Tibial nerve (tissue), 4 donors: ENCODE measurements at regions not wholly inside any gene's neighbourhood (a gene's known extent, or its start where the extent isn't known, plus 50 kb on each side); places are given as distances from the start of the nearest gene placed in this dataset.
A peak's percentile ranks its signal among the peaks of the same experiment; 100 is the strongest.

Source experiments
- DNase-seq, 2 donors: peaks; one replicate each; pipeline ENCODE4 v3.0.0-alpha.2; 2019; ENCODE audit warnings: low spot score in 2 of 2
- H3K27ac ChIP-seq, 4 donors: fragments of 200-600 bp; sonication (generic) in 3 of 4; one replicate each; pipeline ENCODE4 v1.5.1; 2017 to 2019; ENCODE audit warnings: mild to moderate bottlenecking in 1 of 4
- H3K27me3 ChIP-seq, 2 donors: fragments of 200-600 bp; sonication (generic) in 1 of 2; one replicate each; pipeline versions ENCODE4 v1.5.1 to v1.6.0; 2017 to 2019
- H3K36me3 ChIP-seq, 3 donors: fragments of 200-600 bp; sonication (generic); one replicate each; pipeline ENCODE4 v1.5.1; 2018 to 2019
- H3K4me1 ChIP-seq, 4 donors: fragments of 200-600 bp; sonication (generic) in 3 of 4; one replicate each; pipeline ENCODE4 v1.5.1; 2017 to 2019
- H3K4me3 ChIP-seq, 4 donors: fragments of 200-600 bp; sonication (generic) in 3 of 4; one replicate each; pipeline ENCODE4 v1.5.1; 2017 to 2019; ENCODE audit warnings: mild to moderate bottlenecking in 1 of 4, moderate library complexity in 1 of 4
- H3K9me3 ChIP-seq, 4 donors: fragments of 200-600 bp; sonication (generic) in 3 of 4; one replicate each; pipeline ENCODE4 v1.5.1; 2017 to 2019
- EP300 ChIP-seq, 2 donors: sonication (generic); formaldehyde crosslinking; IDR thresholded peaks; one replicate each; pipeline ENCODE4 v1.6.1; 2017; ENCODE audit warnings: antibody characterized with exemption in 2 of 2, mild to moderate bottlenecking in 1 of 2
- POLR2A ChIP-seq, 2 donors: fragments of 450-650 bp; IDR thresholded peaks; one replicate each; pipeline ENCODE4 v1.6.1; 2017; ENCODE audit warnings: antibody characterized with exemption in 2 of 2, mild to moderate bottlenecking in 2 of 2, moderate library complexity in 2 of 2
- whole genome bisulfite sequencing, 2 donors: methylation state at CpG; one replicate each; pipeline ENCODE4 v1.1.5; 2018; 5-methylcytosine and 5-hydroxymethylcytosine counted together
- TF ChIP-seq, protein P1 (sequence below), 5 experiments: fragments of 200-600 bp in 3 of 5; fragments of 450-650 bp in 2 of 5; sonication (generic) in 3 of 5; IDR thresholded peaks; one replicate each; pipeline ENCODE4 v1.5.1; 2016 to 2019; ENCODE audit warnings: antibody characterized with exemption in 5 of 5, mild to moderate bottlenecking in 3 of 5, moderate library complexity in 2 of 5

DNA sequence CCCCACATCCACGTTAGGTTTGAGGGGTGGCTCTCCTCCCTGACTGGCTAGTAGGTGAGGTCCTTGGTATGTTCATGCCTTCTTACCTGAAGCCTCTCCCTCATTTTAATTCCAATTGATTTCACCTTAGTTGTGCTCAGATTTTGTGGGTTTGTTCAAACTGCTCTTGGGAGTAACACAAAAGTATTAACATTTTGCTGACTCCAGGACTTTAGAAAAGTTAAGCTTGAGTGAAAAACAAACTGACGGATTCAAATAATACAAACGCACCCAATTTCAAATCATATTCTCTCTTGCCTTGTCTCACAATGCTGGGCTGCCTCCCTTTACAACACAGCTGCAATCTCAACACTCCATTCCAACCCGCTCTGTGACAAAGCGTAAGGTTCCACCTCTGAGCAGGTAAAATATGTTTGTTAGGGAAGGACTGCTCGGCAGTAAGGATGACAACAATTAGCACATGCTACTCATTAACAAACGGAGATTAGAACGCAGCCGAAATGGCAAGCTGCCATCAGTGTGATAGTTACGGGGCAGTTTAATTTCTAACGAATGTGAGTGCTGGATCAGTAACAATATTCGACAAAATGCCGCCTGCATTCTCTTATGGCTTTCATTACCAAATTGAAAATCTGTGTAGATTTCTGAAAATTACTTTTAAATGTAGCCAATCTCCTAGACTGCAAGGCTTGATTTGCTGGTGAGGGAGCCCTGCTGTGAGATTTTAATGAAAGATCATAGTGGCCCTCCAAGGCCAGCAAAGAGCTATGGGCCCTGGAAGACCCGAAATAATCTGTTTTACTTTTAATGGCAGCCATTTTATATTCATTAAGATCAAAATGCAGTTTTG lies 730.6 kb upstream of the FANCL start:
- DNase-seq = no peak

GRCh38 chr2:58970365-58970764 lies 729.2 kb upstream of the FANCL start:
- Histone ChIP-seq H3K36me3 (no peaks in the 10 kb centered on the region), H3K9me3 (no peaks in the 10 kb centered on the region), H3K4me3 (no peak overlapping the region), H3K27me3 (no peaks in the 10 kb centered on the region), H3K4me1 (peaks cover 0 to 11% (median 0%) of the 10 kb centered on the region in 4 donors), H3K27ac (no peak overlapping the region)
- WGBS, 2 donors = 72 to 88% methylated on average over 4 of the region's 4 CpGs
- DNase-seq = no peak
- TF ChIP-seq POLR2A (IDR thresholded peaks at IDR 0.05) = no peak
- no peak for TF ChIP-seq EP300 (IDR thresholded peaks at IDR 0.05)
- TF ChIP-seq, protein P1, sequence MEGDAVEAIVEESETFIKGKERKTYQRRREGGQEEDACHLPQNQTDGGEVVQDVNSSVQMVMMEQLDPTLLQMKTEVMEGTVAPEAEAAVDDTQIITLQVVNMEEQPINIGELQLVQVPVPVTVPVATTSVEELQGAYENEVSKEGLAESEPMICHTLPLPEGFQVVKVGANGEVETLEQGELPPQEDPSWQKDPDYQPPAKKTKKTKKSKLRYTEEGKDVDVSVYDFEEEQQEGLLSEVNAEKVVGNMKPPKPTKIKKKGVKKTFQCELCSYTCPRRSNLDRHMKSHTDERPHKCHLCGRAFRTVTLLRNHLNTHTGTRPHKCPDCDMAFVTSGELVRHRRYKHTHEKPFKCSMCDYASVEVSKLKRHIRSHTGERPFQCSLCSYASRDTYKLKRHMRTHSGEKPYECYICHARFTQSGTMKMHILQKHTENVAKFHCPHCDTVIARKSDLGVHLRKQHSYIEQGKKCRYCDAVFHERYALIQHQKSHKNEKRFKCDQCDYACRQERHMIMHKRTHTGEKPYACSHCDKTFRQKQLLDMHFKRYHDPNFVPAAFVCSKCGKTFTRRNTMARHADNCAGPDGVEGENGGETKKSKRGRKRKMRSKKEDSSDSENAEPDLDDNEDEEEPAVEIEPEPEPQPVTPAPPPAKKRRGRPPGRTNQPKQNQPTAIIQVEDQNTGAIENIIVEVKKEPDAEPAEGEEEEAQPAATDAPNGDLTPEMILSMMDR (IDR thresholded peaks at IDR 0.05) = no peak

More for the DNA sequence above, 730.6 kb upstream of the FANCL start:
- Histone ChIP-seq H3K4me1 (peaks cover 0 to 15% (median 0%) of the 10 kb centered on the region in 4 donors), H3K4me3 (no peak overlapping the region), H3K9me3 (no peaks in the 10 kb centered on the region), H3K27me3 (no peaks in the 10 kb centered on the region), H3K36me3 (no peaks in the 10 kb centered on the region), H3K27ac (no peak overlapping the region)
- WGBS, 2 donors = 92 to 93% methylated on average over 14 of the region's 14 CpGs
- TF ChIP-seq EP300 (IDR thresholded peaks at IDR 0.05) = no peak
- TF ChIP-seq, protein P1 (IDR thresholded peaks at IDR 0.05) = no peak
- TF ChIP-seq POLR2A (IDR thresholded peaks at IDR 0.05) = no peak

DNA sequence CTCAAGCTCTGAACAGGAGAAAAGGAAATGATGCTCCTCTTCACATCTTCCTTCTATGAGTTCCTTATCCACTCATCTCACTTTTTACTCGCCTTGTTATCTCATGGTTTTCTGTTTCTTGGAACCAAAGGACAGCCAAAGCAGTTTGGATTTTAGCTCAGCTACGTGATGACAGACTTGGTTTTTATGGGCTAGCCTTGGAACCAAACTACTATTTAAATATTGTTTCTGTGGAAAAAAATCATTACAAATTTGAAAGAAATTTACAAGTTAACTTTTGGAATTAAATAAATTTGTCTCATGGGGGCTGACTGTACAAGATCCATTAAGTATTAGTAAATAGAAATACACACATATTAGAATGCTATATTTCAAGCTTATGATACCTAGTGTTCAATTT lies 727.8 kb upstream of the FANCL start:
- Histone ChIP-seq H3K36me3 (no peaks in the 10 kb centered on the region), H3K4me3 (no peak overlapping the region), H3K4me1 (peaks cover 0 to 16% (median 0%) of the 10 kb centered on the region in 4 donors), H3K27ac (no peak overlapping the region), H3K9me3 (no peaks in the 10 kb centered on the region), H3K27me3 (no peaks in the 10 kb centered on the region)
- no peak for DNase-seq
- TF ChIP-seq POLR2A (IDR thresholded peaks at IDR 0.05) (no peak), EP300 (IDR thresholded peaks at IDR 0.05) (no peak)
- TF ChIP-seq, protein P1 (IDR thresholded peaks at IDR 0.05) = no peak
- 87 to 94% methylated on average over 2 of the region's 2 CpGs for WGBS, 2 donors

- peak; percentile 40 to 53 for DNase-seq
- H3K36me3 ChIP-seq = no peaks in the 10 kb centered on the region
- no peaks in the 10 kb centered on the region for H3K27me3 ChIP-seq
- peaks cover 0 to 16% (median 0%) of the 10 kb centered on the region in 4 donors for H3K4me1 ChIP-seq
- no peak overlapping the region for H3K4me3 ChIP-seq
- TF ChIP-seq EP300 (IDR thresholded peaks at IDR 0.05) = no peak
- TF ChIP-seq, protein P1 (IDR thresholded peaks at IDR 0.05) = no peak
- TF ChIP-seq POLR2A (IDR thresholded peaks at IDR 0.05) = no peak
- WGBS, 2 donors = 38% methylated on average over 5 of the region's 5 CpGs
- no peak overlapping the region for H3K27ac ChIP-seq
- H3K9me3 ChIP-seq = no peaks in the 10 kb centered on the region
Observed at GRCh38 chr2:58967736-58968135, 726.6 kb upstream of the FANCL start.

DNA sequence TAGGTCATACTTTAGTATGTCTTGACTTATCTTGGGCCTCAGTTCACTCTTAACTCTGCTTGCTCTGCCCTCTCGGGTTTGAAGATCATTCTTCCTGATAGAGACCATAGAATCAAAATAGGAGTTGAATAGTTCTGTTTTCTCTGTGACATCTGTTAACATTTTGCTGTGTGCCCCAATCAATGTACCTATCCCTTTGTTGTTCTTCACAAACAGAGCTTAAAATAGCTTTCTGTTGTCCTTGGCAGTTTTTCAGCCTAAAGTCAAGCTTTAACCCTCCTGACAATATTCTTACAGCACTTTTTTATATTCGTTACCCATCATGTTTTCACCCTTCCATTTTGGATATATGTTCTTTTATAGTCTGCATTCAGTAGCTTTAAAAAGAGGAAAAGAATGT lies 724.5 kb upstream of the FANCL start:
- Histone ChIP-seq H3K36me3 (no peaks in the 10 kb centered on the region), H3K4me1 (peaks cover 0 to 16% (median 0%) of the 10 kb centered on the region in 4 donors), H3K27ac (peak overlapping the region in 1 of 4 donors; percentile 29), H3K9me3 (no peaks in the 10 kb centered on the region), H3K27me3 (no peaks in the 10 kb centered on the region), H3K4me3 (no peak overlapping the region)
- WGBS, 2 donors = 42 to 52% methylated on average over 2 of the region's 2 CpGs
- no peak for TF ChIP-seq EP300 (IDR thresholded peaks at IDR 0.05)
- TF ChIP-seq POLR2A (IDR thresholded peaks at IDR 0.05) = no peak
- TF ChIP-seq, protein P1 (IDR thresholded peaks at IDR 0.05) = no peak
- DNase-seq = no peak
